Femur (tissue), 1 donor: ENCODE measurements at regions not wholly inside any gene's neighbourhood (a gene's known extent, or its start where the extent isn't known, plus 50 kb on each side); places are given as distances from the start of the nearest gene placed in this dataset.

Source experiments
- DNase-seq: peaks from one replicate; pipeline ENCODE4 v3.0.0-alpha.2; 2017

DNA sequence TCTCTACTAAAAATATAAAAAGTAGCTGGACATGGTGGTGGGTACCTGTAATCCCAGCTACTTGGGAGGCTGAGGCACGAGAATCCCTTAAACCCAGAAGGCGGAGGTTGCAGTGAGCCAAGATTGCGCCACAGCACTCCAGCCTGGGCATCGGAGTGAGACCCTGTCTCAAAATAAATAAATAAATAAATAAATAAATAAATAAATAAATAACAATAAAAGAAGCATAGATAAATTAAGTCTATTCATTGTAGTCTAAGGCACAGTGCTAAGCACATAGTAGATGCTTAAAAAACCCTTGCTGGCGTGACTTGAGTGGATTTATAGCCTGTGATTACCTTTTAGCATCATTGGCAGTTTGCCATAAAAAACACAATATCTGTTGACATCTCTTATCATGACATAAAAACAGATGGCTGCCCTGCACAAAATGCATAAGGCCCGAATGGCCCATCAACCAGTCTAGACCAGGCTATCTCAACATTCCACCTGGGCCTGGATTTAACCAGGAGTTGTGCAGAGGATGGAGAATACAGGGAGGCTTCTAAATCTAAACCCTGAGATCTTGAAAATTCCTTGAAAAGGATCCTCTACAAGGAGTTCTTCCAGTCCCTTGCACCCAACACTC lies 94.9 kb downstream of the PRLHR start:
- DNase-seq, result no peak

DNA sequence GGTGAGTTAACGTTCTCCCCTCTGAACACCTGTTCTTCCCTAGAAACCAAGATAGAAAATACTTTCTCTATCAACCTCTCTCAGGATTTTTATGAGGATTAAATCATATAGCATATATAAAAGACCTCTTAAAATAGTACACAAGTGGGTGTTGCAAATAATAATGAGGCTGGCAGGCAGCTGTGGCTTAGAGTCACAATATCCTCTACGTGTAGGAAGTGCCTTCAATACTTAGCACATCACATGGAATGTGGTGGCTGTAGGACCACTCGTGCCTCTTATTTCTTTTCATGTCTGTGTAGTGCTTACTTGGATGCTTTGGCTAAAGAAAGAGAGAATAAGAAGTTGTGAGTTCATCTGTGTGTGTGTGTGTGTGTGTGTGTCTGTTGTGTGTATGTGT lies 96.3 kb downstream of the PRLHR start:
- no peak for DNase-seq

DNA sequence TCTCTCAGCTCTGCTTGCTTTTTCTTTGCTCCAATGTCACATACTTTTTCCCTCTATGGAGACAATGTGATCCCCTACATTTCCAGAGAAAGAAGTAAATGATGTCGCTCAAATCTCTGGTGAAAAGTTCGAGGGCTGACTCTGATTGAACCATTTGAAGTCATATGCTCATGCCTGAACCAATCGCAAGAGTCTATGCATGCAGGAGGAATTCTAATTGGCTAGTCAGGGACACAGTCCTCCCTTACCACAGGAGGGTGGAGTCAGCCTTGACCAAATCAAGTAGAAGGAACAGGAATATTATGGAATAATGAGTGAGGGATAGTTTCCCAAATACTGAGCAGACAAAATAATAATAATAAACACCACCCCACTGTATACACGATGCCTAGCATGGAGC lies 96.8 kb downstream of the PRLHR start:
- DNase-seq, result no peak

DNA sequence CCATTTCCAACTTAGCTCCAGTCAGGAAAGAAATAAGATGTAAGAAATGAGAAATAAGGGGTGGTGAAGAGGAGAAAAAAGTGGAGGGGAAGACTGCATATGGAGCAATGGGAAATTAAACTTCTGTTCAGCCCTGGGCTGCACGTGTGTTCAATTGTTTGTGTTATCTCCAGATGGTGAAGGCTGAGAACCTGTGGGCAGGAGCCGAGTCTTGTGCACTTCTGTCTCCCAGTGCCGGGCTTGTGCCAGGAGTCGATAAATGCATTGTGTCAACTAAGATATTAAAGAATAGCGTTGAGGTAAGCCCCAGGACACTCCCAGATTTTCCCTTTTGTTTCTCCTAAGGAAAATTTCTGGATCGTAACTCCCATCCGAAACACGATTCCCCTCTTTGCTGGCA lies 98.2 kb downstream of the PRLHR start:
- DNase-seq, result no peak

DNA sequence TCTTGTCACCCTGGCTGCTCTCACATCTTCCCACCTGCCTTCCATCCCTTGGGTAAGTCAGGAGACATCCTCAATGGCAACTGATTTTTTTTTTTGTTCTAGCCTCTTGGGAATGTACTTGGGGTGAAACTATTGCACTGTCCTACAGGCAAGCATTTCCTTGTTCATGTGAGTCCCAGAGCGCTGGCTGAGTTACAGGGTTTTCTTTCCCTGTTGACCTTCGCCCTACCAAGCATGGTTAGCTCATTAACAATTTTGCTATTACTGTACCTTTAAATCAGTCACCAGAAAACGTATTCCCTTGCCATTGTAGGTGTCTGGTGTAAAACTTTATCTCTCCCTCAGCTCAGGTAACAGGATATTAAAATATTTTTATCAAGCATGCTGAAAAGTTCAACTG lies 98.9 kb downstream of the PRLHR start:
- DNase-seq, result no peak

DNA sequence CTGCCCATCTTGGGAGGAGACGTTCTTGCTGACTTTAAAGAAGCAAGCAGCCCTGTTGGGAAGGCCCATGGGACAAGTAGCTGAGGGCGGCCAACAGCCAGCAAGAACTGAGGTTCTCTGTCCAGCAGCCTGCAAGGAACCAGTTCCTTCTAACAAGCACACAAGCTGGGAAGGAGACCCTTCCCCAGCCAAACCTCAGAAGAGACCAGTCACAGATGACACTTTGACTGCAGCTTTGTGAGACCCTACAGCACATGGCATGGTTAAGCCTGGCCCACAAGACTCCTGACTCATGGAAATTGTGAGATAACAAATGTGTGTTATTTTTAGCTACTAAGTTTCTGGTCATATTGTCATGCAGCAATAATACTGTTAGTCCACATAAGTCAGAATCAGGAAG lies 99.9 kb downstream of the PRLHR start:
- no peak for DNase-seq

DNA sequence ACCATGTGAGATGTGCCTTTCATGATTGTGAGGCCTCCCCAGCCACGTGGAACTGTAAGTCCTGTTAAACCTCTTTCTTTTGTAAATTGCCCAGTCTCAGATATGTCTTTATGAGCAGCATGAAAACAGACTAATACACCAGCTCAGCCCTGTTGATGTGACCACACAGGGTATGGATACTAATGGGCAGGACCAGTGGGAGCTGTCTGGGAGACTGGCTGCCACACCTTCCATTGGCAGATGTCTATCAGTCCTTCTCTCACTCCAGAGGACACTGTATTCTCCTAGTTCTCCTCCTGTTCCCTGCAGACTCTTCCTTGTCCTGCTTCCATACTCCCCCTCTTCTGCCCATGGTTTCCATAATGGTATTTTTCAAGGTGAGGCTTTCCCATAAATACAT lies 104.4 kb downstream of the PRLHR start:
- DNase-seq, result no peak

DNA sequence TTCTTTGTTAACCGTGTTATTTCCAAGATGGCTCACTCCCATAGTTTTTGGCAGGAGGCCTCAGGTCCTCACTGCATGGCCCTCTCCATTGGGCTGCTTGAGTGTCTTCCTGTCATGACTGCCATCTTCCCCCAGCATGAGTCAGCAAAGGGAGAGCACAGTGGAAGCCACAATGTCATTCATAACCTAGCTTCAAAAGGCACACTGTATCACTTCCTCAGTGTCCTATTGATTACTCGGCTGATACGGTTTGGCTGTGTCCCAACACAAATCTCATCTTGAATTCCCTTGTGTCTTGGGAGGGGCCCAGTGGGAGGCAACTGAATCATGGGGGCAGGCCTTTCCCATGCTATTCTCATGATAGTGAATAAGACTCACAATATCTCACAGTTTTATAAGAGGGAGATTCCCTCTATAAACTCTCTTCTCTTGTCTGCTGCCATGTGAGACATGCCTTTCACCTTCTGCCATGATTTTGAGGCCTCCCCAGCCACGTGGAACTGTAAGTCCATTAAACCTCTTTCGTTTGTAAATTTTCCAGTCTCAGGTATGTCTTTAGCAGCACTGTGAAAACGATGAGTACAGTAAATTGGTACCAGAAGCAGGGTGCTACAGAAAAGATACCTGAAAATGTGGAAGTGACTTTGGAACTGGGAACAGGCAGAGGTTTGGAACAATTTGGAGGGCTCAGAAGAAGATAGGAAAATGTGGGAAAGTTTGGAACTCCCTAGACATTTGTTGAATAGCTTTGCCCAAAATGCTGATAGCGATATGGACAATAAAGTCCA lies 106.5 kb downstream of the PRLHR start:
- DNase-seq, result no peak

DNA sequence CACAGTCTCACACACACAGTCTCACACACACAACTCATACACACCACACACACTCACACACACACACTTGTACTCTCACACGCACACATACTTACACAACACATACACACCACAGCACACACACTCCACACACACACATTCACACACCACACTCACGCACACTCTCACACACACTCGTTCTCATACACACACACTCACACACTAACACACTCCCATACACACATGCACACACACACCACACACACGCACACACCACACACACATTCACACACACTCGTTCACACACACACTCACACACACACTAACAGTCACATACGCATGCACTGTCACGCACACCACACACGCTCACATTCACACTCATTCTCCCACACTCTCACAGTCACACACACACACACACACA lies 109.8 kb downstream of the PRLHR start:
- no peak for DNase-seq

DNA sequence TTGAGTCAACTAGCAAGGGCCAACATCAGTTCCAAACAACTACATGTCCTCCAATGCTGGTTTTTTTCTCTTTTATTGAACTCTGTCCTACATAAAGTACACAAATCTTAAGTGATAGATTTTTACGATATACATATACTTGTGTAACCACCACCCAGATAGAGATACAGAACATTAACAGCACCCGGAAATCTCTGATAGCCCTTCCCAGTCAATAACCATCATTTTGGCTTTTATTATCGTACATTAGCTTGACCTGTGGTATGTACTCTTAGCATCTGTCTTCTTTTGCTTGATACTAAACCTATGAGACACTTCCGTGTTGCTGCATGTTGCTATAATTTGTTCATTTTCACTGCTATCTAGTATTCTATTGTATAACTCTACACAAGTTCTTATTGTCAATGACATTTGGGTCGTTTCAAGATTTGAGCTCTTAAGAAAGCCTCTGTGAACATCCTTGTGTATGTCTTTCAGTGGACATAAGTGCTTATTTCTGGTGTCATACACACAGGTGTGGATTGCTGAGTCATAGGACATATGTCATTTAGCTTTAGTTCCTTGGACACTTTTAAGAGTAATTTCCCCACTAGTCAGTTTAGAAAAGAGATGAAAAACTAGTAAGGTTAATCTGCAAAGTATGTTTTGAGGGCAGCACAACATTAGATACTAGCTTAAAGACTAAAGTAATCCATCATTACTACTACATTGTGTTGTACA lies 111.1 kb downstream of the PRLHR start:
- DNase-seq, result no peak

DNA sequence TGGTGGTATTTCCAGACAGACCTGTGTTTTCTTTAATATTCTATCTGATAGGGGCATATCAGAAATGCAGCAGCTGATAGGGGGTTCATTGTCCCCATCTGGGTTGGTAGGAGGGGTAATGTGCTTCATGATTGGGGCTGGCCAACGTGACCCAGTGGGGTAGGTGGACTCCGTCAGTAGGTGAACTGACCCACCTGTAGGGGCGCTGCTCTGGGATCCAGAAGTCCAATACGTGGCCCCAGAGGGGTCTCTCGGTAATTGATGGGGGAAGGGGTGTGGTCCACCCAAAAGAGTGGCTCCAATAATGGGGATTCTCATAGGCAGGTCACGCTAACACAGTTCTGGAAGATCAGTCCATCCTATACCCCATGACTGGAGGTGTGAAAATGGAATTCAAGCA lies 112.0 kb downstream of the PRLHR start:
- DNase-seq, result no peak

DNA sequence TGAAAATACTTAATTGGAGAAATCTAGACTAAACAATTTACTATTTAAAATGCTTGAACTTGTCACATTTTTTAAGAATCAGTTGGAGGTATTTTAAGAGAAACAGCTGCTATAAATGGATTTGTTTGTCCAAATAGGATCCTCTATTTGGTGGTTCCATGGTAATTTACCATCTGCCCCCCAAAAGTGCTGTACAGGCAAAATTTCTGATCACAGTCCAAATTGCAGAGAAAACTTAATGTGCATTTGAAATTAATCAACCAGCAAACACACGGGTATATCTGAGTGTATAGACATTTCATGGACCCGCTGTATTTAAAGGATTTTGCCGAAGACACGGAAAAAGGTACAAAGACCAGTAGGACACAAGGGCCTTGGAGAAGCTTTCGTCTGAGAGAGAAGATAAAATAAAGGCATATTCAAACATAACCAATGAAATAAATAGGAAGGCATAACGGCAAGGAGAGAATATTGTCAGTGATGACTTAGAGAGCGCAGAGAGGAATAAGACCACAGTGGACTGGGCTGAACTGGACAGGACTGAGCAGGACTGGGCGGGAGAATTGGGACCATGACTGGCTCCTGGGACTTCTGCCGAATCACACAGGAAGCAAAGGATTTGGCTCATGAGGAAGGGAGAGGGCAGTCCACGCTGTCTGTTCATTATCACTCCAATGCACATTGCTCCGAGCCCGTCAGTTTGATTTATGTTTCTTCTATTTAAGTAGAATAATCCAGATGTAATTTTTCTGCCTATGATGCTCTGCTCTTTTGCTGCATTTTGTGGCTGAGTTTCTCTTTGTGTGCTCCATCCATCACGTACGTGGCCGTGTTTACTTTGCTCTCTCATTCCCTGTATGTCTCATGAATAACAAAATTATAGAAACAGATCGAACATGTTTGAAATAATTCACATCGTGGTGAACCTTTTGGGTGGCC lies 112.8 kb downstream of the PRLHR start:
- DNase-seq, result no peak

DNA sequence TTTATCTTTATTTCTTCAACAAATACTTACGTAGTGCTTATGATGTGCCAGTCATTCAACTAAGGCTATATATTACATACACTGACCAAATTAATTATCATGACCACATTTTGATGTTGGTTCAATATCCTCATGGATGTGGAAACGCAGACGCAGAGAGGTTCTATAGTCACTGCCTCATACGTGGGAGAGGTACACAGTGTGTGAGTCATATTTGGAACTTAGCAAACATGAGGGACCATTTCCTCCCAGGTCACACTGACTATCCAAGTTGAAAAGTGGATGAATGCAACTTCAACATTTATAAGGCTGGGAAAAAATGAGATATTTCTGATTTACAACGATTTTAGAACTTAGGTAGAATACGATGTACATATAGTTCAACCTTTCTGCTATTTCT lies 113.6 kb downstream of the PRLHR start:
- DNase-seq, result no peak

DNA sequence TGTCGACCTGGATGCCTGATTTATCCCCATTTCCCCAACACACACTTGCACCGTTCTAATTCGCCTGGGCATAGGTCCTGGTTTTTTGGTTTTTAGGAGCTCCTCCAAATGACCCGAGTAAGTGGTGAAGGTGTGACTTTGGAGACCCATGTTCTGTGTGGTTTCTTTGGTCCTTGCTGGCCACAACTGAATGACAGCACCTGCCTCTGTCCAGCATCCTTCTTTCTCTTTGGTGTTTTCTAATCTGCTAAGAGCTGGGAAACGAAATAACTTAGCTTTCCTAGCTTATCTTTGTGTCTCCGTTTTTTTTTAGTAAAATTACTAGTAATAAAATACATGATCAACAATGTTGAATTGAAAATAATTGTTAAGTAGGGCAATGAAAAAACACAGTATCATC lies 120.2 kb downstream of the PRLHR start:
- DNase-seq, result no peak

DNA sequence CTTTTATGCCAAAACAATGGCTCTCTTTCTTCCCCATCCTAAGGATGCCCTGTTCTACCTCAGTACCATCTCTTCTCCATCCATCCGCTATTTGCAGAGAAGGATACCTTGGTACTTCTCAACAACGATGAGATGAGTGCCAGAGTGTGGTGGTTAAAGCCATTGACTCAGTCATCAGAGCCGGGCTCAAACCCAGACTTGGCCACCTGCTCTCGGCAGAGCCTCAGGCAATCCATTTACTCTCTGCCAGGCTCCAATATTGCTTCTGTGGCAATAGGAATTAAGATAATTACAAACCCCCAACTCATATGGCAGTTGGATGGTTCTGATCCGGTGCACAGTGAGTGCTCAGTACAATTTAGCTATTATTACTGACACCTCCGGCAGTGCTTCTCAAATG lies 121.3 kb downstream of the PRLHR start:
- no peak for DNase-seq

DNA sequence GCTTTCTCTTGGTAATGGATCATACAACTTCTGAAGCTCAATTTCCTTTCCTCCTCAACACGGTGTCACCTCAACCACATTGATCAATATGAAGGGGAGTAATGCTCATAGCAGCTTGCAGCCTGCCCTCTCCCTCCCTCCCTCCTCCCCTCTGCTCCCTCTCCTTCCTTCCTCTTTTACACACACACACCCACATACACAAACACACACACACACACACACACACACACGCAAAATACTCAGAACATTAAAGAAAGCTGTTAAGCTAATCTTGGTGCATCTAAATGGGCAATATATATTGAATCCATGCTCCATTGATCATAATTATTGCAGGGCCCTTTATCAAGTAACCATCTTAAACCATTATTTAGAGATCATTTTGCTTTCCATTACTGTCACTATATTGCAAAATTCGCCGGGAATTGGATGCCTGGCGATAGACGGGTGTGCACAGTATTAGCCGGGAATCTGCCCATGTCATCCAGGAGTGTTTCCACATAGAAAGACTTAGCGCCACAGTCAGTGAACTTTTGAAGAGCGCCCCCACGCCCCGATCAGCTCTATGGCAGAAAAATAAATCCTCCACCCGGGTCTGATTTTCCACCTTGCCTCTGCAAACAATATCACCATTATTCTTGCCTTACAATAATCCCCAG lies 122.0 kb downstream of the PRLHR start:
- no peak for DNase-seq

DNA sequence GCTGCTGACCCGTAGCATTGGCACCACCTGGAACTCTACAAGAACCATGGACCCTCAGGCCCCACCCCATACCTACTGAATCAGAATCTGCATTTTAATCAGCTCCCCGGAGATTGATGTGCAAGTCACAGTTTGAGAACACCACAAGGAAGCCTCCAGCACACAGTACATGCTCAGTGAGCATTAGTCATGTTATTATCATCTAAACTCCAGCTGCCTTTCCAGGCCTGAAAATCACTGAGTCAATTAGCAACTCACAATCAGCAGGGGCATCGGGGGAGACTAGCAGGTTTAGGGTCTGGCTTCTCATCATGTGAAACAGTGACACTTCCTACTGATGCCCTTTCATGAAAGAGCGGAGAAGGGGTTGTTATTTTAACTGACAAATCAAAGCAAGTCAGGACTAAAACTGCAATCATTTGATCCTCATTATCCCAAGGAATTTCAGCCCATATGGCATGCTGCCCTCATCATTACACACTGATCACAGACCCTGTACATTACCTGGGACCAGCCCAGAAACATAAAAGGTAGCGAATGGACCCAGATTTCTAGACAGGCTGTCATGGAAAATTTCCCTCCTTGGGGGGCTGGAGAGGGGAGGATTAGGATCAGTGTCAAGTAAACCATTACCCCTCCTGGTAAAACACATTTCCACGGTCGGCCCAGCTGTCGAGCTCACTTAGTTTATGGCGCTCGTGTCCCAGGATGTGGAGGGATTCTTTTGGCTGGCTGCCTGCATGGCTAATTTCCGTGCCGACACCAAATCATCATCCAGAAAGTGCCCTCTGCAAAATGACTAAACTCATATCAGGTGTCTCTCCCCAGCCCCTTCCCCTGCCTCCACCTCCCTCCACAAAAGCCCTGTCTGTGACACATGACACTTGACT lies 122.8 kb downstream of the PRLHR start:
- DNase-seq, result no peak

DNA sequence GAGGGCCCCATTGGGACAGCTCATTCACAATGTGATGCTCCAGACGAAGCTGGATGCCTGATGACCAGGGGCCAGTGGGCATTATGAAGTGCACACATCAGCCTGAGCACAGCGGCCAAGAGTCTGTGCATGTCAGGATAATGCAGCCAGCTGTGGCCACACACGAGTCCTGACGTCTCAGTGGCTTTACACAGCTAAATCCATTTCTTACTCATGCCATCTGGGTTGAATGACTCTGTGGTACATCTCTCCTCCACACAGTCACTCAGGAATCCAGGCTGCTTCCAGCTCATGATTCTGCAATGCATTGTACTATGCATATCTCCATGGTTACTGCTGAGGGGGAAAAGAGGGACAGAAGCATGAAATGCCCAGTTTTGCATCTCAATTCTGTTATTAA lies 123.6 kb downstream of the PRLHR start:
- DNase-seq, result no peak

DNA sequence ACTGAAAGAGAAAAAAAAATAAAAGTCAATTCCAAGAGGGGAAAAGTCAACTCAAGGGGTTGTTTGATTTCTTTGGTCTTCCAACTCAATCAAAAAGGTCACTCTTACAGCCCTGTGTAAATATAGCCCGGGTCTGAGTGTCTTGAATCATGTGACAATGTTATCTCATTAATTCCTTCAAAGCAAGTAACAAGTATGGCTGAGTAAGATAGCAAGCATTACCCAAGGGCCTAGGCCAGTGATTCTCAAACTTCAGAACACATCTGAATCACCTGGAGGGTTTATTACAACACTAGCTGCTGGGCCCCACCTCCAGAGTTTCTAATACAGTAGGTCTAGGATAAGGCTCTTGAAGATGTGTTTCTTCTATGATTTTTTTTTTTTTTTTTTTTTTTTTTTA lies 125.0 kb downstream of the PRLHR start:
- no peak for DNase-seq

DNA sequence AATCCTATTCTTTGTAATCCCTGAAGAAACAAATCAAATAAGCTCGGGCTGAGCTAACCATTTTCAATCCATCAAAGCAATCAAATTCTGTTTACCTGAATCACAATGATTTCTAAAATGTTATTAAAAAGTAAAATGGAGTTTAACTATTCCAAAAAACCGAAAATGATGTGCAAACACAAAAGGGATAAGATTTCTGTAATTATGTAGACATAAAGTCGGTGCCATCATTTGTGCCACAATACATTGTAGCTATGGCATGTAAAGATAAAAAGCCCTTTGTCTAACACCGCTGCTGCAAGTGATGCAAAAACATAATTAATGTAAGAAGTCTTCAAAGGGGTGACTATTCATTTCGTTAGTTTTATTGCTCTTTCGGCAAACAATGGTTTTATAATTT lies 125.1 kb upstream of the FAM204A start:
- DNase-seq, result no peak

DNA sequence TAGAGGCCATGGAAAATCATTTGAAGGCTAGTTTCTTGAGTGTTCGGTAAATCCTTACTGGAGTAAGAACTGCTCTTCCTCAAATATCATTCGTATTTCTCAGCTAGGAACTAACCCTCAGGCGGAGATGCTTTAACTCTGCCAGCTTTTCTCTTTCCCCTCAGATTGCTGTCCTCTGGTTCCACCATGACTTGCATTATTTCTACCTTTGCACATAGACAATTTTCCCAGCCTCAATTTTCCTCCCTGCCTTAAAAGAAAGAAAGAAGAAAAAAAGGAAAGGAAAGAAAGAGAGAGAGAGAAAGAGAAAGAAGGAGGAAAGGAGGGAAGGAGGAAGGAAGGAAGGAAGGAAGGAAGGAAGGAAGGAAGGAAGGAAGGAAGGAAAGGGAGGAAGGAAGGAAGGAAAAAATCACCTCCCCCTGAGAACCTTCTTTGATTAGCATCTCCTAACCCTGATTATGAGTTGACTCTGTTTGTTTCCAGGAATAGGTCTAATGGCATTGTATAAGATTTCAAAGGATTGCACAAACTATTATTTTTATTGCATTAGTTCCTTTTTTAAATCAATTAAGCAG lies 123.3 kb upstream of the FAM204A start:
- DNase-seq, result no peak
